ENCODE measurements at regions not wholly inside any gene's neighbourhood (a gene's known extent, or its start where the extent isn't known, plus 50 kb on each side); places are given as distances from the start of the nearest gene placed in this dataset.

- Histone ChIP-seq H3K9me1 (ENCODE audit: insufficient read depth, low read length) (no peaks in the 10 kb centered on the region), H2BK5ac (ENCODE audit: low read depth, low read length, poor library complexity, severe bottlenecking) (no peak overlapping the region), H3K4ac (ENCODE audit: low read depth, low read length) (no peak overlapping the region), H3K14ac (replicated peaks; ENCODE audit: low read depth, low read length) (no peak overlapping the region), H3K9me3 (ENCODE audit: control insufficient read depth, insufficient read depth, low read length) (no peaks in the 10 kb centered on the region), H3K4me3 (ENCODE audit: insufficient read depth, low read depth, low read length) (no peak overlapping the region), H3K36me3 (ENCODE audit: control insufficient read depth, insufficient read depth, low read length) (no peaks in the 10 kb centered on the region), H2AFZ (replicated peaks; ENCODE audit: low read length, poor library complexity) (no peak overlapping the region), H4K91ac (ENCODE audit: insufficient read depth, low read depth, low read length) (no peak overlapping the region), H3K27ac (ENCODE audit: insufficient read depth, low read length) (no peak overlapping the region), H3K56ac (ENCODE audit: extremely low read depth, insufficient read depth, low read length) (no peak overlapping the region), H2BK15ac (ENCODE audit: low read depth, low read length) (no peak overlapping the region), H3K27me3 (ENCODE audit: control insufficient read depth, insufficient read depth, low read length) (no peaks in the 10 kb centered on the region), H4K20me1 (ENCODE audit: insufficient read depth, low read length) (no peaks in the 10 kb centered on the region), H3K79me1 (ENCODE audit: low read depth in 1 of 2, low read length in 2 of 2) (no peaks in the 10 kb centered on the region), H4K5ac (ENCODE audit: low read depth, low read length) (no peak overlapping the region), H2AK5ac (ENCODE audit: low read depth, low read length) (no peak overlapping the region), H3K9ac (ENCODE audit: low read depth, low read length) (no peak overlapping the region), H2AK9ac (replicated peaks; ENCODE audit: low read depth, low read length, poor library complexity) (no peak overlapping the region), H2BK120ac (ENCODE audit: low read depth, low read length) (no peak overlapping the region), H3K4me1 (ENCODE audit: control insufficient read depth, insufficient read depth, low read length) (no peaks in the 10 kb centered on the region), H3K4me2 (ENCODE audit: low read depth, low read length) (no peak overlapping the region), H2BK20ac (ENCODE audit: low read depth, low read length) (no peak overlapping the region), H3K18ac (ENCODE audit: low read depth, low read length) (no peak overlapping the region), H4K8ac (ENCODE audit: low read depth in 2 of 2, low read length in 2 of 2) (no peak overlapping the region), H3K23ac (ENCODE audit: low read depth, low read length) (no peak overlapping the region)
- no TSS peak for BruUV-seq (replicated peaks)
- dilution Hi-C loops (cut with HindIII; ENCODE audit: low sequenced_read_pairs, unreplicated experiment) (no loop called here), in situ Hi-C loops (cut with MboI; ENCODE audit: low sequenced_read_pairs) (no loop called here), intact Hi-C loops (cut with micrococcal nuclease) (no loop called here)
- POLR2A ChIA-PET (ENCODE audit: unreplicated experiment): no interaction called here
- no peak for TF ChIP-seq FOS (IDR thresholded peaks at IDR 0.05; ENCODE audit: low read depth, low read length)
- no peak for TF ChIP-seq MAZ (IDR thresholded peaks at IDR 0.05; ENCODE audit: borderline replicate concordance, low read depth, low read length)
- no peak for TF ChIP-seq BHLHE40 (IDR thresholded peaks at IDR 0.05; ENCODE audit: low read depth, low read length)
- whole genome bisulfite sequencing, 2 experiments (ENCODE audit: extremely low coverage in 2 of 2, insufficient read length in 1 of 2): no CpG with 5 or more reads among the region's 7 CpGs
- ATAC-seq (ENCODE audit: low read depth) (no peak), DNase-seq (no peak)
- CTCF ChIA-PET: no interaction called here
Observed at GRCh38 chr14:65853407-65853955, 441.0 kb downstream of the FUT8 start.
